K562 (cell line): ENCODE measurements at regions not wholly inside any gene's neighbourhood (a gene's known extent, or its start where the extent isn't known, plus 50 kb on each side); places are given as distances from the start of the nearest gene placed in this dataset.
A peak's percentile ranks its signal among the peaks of the same experiment; 100 is the strongest.

ENCODE experiments used
- ATAC-seq: fragments of 200-7000 bp; cut with Tn5 transposase; 3 replicates; pipeline ENCODE4 v1.9.1; 2020; ENCODE audit warnings: moderate library complexity
- BruUV-seq: library from RNA; stranded (reverse); fragments of 400-500 nt; replicated peaks from 2 replicates; lab custom pipeline; 2021; lab: Mats Ljungman, UMichigan
- CTCF ChIA-PET: fragments of 300-600 bp; formaldehyde crosslinking; extraction: SDS; loops from one replicate; lab custom pipeline; 2021; ENCODE audit warnings: low intra/inter-chr PET ratio; lab: Yijun Ruan, JAX
- POLR2A ChIA-PET: fragments of 300-600, 350-650 bp; sonication (Branson Sonifier 250); formaldehyde crosslinking; extraction: SDS; loops from one replicate; lab custom pipeline; 2021; ENCODE audit warnings: antibody characterized with exemption, inconsistent platforms; lab: Yijun Ruan, JAX
- DNase-seq, 4 experiments: peaks; one replicate each; pipeline versions ENCODE4 v3.0.0 to v3.0.0-alpha.2; 2011 to 2018; ENCODE audit warnings: low spot score in 3 of 4, mixed read lengths in 3 of 4; ENCODE audit errors: extremely low read depth in 1 of 4
- FAIRE-seq: peaks from 2 replicates; lab custom pipeline; 2011; peaks lifted over from hg19 to GRCh38; lab: Jason Lieb, UNC
- H2AFZ ChIP-seq: 2 replicates; pipeline ENCODE4 v1.6.0; 2011; ENCODE audit warnings: low read depth, low read length, control low read depth, inconsistent platforms
- H3K27ac ChIP-seq: fragments of 200-600 bp; 3 replicates; pipeline ENCODE4 v1.8.0; 2011; ENCODE audit warnings: low read depth, mild to moderate bottlenecking, control low read depth, inconsistent platforms, low read length, moderate library complexity, mixed read lengths; ENCODE audit errors: extremely low read depth
- H3K27me3 ChIP-seq, 2 experiments: fragments of 300-600 bp in 1 of 2; 2 replicates in 1 of 2; 3 replicates in 1 of 2; pipeline versions ENCODE4 v1.6.0 to v1.8.0; 2011; ENCODE audit warnings: inconsistent platforms in 2 of 2, low read length in 2 of 2, mild to moderate bottlenecking in 1 of 2, mixed read lengths in 1 of 2, moderate library complexity in 1 of 2; ENCODE audit not compliant: control insufficient read depth in 2 of 2, insufficient read depth in 2 of 2
- H3K36me3 ChIP-seq: fragments of 300-600 bp; 3 replicates; pipeline ENCODE4 v1.8.0; 2011; ENCODE audit warnings: mild to moderate bottlenecking, low read length, inconsistent platforms; ENCODE audit not compliant: control insufficient read depth, insufficient read depth
- H3K4me1 ChIP-seq, 2 experiments: fragments of 200-600 bp in 1 of 2; replicated peaks in 1 of 2; 2 replicates in 1 of 2; 3 replicates in 1 of 2; pipeline versions ENCODE4 v1.5.1 to v1.8.0; 2011; ENCODE audit warnings: inconsistent platforms in 2 of 2, low read length in 2 of 2, mild to moderate bottlenecking in 1 of 2, mixed read lengths in 1 of 2, moderate library complexity in 1 of 2; ENCODE audit not compliant: control insufficient read depth in 2 of 2, insufficient read depth in 2 of 2
- H3K4me2 ChIP-seq: 2 replicates; pipeline ENCODE4 v1.6.1; 2011; ENCODE audit warnings: low read length, control low read depth, inconsistent platforms, mixed read lengths; ENCODE audit not compliant: insufficient read depth
- H3K4me3 ChIP-seq: fragments of 200-600 bp; sonication (generic), shearing (Covaris generic); 2 replicates; pipeline ENCODE4 v1.5.1; 2016; ENCODE audit warnings: control low read depth, inconsistent platforms
- H3K79me2 ChIP-seq: fragments of 200-600 bp; 3 replicates; pipeline ENCODE4 v1.8.0; 2011; ENCODE audit warnings: low read length, inconsistent platforms; ENCODE audit not compliant: control insufficient read depth, insufficient read depth
- H3K9ac ChIP-seq, 2 experiments: 2 replicates each; pipeline versions ENCODE4 v1.6.0 to v1.6.1; 2011; ENCODE audit warnings: low read depth in 2 of 2, low read length in 2 of 2, control low read depth in 1 of 2, inconsistent platforms in 1 of 2, mild to moderate bottlenecking in 1 of 2, mixed read lengths in 1 of 2; ENCODE audit not compliant: insufficient read depth in 1 of 2
- H3K9me1 ChIP-seq: one replicate; pipeline ENCODE4 v1.6.0; 2011; ENCODE audit warnings: inconsistent platforms, mild to moderate bottlenecking, low read length, moderate library complexity; ENCODE audit not compliant: control insufficient read depth, insufficient read depth
- H3K9me3 ChIP-seq: replicated peaks from 2 replicates; pipeline ENCODE4 v1.5.1; 2011; ENCODE audit warnings: low read depth, low read length, inconsistent platforms; ENCODE audit not compliant: control insufficient read depth, insufficient read depth
- H4K20me1 ChIP-seq: replicated peaks from 2 replicates; pipeline ENCODE4 v1.6.1; 2011; ENCODE audit warnings: low read length, inconsistent platforms, mixed read lengths; ENCODE audit not compliant: control insufficient read depth, insufficient read depth
- CEBPG ChIP-seq, 3 experiments: fragments of 200-800 bp in 1 of 3; sonication (Bioruptor generic) in 1 of 3; sonication (generic) in 1 of 3; formaldehyde crosslinking in 1 of 3; IDR thresholded peaks in 2 of 3; conservative IDR thresholded peaks in 1 of 3; 2 replicates each; pipeline versions ENCODE4 v1.6.1 to v1.8.0; 2016 to 2022; ENCODE audit warnings: missing compliant biosample characterization in 2 of 3, missing genetic modification characterization in 2 of 3, mild to moderate bottlenecking in 1 of 3, missing genetic modification reagents in 1 of 3
- GTF2A2 ChIP-seq: IDR thresholded peaks from 2 replicates; pipeline ENCODE4 v1.6.1; 2016; ENCODE audit warnings: mild to moderate bottlenecking, missing genetic modification characterization, missing compliant biosample characterization
- SMAD2 ChIP-seq: fragments of 150-350 bp; IDR thresholded peaks from 2 replicates; pipeline ENCODE4 v1.6.1; 2014; ENCODE audit warnings: low read depth, mild to moderate bottlenecking, low read length
- WGBS: fragments of 100-300 bp; shearing (Covaris generic); methylation state at CpG from one replicate; pipeline ENCODE4 v1.1.6; 2016; ENCODE audit warnings: low coverage, mixed read lengths; ENCODE audit not compliant: insufficient coverage; ENCODE audit errors: missing lambda C conversion rate; 5-methylcytosine and 5-hydroxymethylcytosine counted together
- in situ Hi-C: fragments of 300-500 bp; cut with MboI; formaldehyde crosslinking; loops from 4 replicates; pipeline ENCODE4 v1.15.0; 2018; ENCODE audit warnings: inconsistent platforms, mixed read lengths
- intact Hi-C: fragments of 100-400 bp; cut with micrococcal nuclease; formaldehyde crosslinking; loops from 2 replicates; pipeline ENCODE4 v1.14.2; 2022
- TF ChIP-seq, protein P1 (sequence below): fragments of 250-450 bp; sonication (Bioruptor Pico); IDR thresholded peaks from 2 replicates; pipeline ENCODE4 v1.4.0; 2020; ENCODE audit warnings: mild to moderate bottlenecking, moderate library complexity

DNA sequence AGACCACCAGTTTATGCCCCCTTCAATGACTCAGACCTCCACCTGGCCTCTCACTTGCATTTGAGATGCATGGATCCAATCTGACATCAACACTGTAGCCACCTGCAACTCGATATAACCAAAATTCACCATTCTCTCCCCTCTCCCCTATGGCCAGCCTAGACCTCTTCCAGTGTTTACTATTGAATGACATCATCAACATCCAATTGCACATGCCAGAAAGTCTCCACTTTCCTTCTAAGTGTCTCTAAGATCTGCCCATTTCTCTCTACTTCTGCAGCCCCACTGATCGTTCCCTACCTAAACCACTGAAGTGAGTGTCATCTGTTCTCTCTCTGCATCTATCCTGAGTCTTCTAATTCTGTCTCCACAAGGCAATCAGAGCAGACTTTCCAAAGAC is 151.3 kb upstream of the APCDD1 start (continued):
- TF ChIP-seq, protein P1, sequence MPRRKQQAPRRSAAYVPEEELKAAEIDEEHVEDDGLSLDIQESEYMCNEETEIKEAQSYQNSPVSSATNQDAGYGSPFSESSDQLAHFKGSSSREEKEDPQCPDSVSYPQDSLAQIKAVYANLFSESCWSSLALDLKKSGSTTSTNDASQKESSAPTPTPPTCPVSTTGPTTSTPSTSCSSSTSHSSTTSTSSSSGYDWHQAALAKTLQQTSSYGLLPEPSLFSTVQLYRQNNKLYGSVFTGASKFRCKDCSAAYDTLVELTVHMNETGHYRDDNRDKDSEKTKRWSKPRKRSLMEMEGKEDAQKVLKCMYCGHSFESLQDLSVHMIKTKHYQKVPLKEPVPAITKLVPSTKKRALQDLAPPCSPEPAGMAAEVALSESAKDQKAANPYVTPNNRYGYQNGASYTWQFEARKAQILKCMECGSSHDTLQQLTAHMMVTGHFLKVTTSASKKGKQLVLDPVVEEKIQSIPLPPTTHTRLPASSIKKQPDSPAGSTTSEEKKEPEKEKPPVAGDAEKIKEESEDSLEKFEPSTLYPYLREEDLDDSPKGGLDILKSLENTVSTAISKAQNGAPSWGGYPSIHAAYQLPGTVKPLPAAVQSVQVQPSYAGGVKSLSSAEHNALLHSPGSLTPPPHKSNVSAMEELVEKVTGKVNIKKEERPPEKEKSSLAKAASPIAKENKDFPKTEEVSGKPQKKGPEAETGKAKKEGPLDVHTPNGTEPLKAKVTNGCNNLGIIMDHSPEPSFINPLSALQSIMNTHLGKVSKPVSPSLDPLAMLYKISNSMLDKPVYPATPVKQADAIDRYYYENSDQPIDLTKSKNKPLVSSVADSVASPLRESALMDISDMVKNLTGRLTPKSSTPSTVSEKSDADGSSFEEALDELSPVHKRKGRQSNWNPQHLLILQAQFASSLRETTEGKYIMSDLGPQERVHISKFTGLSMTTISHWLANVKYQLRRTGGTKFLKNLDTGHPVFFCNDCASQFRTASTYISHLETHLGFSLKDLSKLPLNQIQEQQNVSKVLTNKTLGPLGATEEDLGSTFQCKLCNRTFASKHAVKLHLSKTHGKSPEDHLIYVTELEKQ = no peak

- Histone ChIP-seq H3K36me3 (no peaks in the 10 kb centered on the region), H3K27ac (no peak overlapping the region), H3K79me2 (no peaks in the 10 kb centered on the region), H3K4me1 (no peaks in the 10 kb centered on the region), H3K9me3 (no peaks in the 10 kb centered on the region), H3K9me1 (no peaks in the 10 kb centered on the region), H2AFZ (no peak overlapping the region), H3K27me3 (peaks cover 0 to under 1% of the 10 kb centered on the region in 2 experiments; a peak in 1 of 5 replicates), H3K4me2 (no peak overlapping the region), H3K9ac (no peak overlapping the region), H3K4me3 (no peak overlapping the region), H4K20me1 (no peaks in the 10 kb centered on the region)
- POLR2A ChIA-PET = no interaction called here
- CTCF ChIA-PET = no interaction called here
- in situ Hi-C loops = no loop called here
- intact Hi-C loops = no loop called here
- FAIRE-seq (no peak), ATAC-seq (no peak), DNase-seq (no peak)
- no TSS peak for BruUV-seq
- no peak for TF ChIP-seq GTF2A2
- no peak for TF ChIP-seq CEBPG (CRISPR knock-in tag; IDR thresholded peaks at IDR 0.05)
- 0 out of 4 replicates have a peak, but pooled peaks of 1 of the 2 experiments have one; percentile 37 for TF ChIP-seq CEBPG (tag; conservative IDR thresholded peaks at IDR 0.05 in 1 of 2, IDR thresholded peaks at IDR 0.05 in 1 of 2)
- no peak for TF ChIP-seq SMAD2
- 0% methylated on average over 3 of the region's 3 CpGs for WGBS
Measured at GRCh38 chr18:10304853-10305252, 149.6 kb upstream of the APCDD1 start.
